GM20431 (cell line): ENCODE measurements at regions not wholly inside any gene's neighbourhood (a gene's known extent, or its start where the extent isn't known, plus 50 kb on each side); places are given as distances from the start of the nearest gene placed in this dataset.
"Not testable (repeated sequence)": the region's sequence is repeated elsewhere in the genome, so short reads cannot be mapped to it uniquely, and the experiment has no call there.

Experiments
- in situ Hi-C: fragments of 300-500 bp; cut with MseI, MboI; formaldehyde crosslinking; loops from one replicate; pipeline ENCODE4 v1.15.0; 2020; ENCODE audit warnings: low sequenced_read_pairs; ENCODE audit not compliant: unreplicated experiment

DNA sequence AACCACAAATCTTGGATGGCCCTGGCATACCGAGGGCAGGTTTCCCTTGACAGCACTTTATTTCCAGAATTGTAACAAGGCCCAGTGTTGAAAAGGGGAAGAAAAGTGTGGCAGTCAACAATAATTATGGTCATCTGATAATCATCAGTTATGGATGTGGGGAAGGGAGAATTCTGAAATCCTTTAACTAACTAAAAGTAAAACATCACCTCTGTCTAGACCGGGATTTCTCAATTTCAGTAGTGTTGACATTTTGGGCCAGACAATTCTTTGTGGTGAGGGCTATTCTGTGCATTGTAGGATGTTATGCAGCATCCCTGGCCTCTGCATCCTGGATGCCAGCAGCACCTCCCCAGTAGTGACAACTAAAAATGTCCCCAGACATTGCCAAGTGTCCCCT is 140.4 kb downstream of the PSAT1 start:
- in situ Hi-C loops = no loop called here

- in situ Hi-C loops = no loop called here
Observed at GRCh38 chr9:78437806-78438205, 140.9 kb downstream of the PSAT1 start.

GRCh38 chr9:78438211-78438610 is 141.3 kb downstream of the PSAT1 start:
- in situ Hi-C loops = no loop called here

- in situ Hi-C loops = no loop called here
Observed at GRCh38 chr9:78438780-78439179, 141.9 kb downstream of the PSAT1 start.

DNA sequence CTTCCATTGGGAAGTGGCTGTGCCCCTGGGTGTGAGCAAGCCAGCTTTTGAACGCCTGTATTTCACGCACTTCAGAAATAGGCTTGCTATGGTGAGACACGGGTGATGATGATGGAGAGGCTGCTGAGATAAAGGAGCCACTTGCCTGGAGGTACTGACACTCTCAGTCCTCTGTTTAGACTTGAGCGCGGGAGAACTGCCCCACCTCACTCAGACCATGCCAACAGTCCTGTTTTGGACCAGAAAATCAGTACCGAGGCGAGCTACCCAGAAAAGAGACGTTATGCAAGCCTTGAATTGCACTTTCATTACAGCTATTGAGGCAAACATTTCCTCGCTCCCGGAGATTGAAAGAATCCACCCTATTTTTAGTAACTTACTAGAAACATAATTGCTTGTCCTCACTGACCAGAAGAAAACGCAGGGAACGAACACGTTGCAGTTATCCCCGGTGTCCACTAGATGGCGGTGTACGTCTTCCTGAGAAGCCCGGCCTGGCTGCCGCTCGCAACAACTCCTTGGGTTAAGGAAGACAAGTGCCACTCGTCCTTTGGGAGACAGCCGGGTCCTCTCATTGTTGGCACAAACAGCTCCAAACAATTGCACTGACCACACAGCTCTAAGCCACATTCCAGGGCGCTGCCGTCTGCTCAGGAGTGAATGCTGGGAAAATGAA is 142.4 kb downstream of the PSAT1 start:
- in situ Hi-C loops = no loop called here

GRCh38 chr9:78439866-78440830 is 143.2 kb downstream of the PSAT1 start:
- in situ Hi-C loops = no loop called here

- in situ Hi-C loops = no loop called here
Observed at GRCh38 chr9:78441396-78441795, 144.5 kb downstream of the PSAT1 start.

GRCh38 chr9:78441822-78442431 is 145.0 kb downstream of the PSAT1 start:
- in situ Hi-C loops = no loop called here

GRCh38 chr9:78442577-78442976 is 145.7 kb downstream of the PSAT1 start:
- in situ Hi-C loops = not testable (repeated sequence)

DNA sequence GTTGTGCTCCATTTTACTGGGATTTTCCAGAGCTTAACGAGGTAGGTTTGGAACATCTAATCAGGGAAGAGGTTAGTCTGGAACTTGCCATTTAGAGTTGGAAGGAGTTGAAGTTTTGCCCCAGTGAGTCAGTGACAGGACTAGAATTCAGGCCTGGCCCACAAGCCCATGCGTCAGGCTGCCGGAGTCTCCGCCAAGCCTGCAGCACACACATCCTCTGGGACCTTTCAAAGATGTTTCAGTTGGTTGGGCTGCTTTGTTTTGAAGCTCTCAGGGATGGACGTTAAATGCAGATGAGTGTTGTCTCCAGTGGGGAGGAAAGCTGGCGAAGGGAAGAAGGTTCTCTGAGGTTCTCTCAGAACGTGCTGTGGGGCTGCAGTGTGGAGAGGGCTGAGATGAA is 147.0 kb downstream of the PSAT1 start:
- in situ Hi-C loops = no loop called here

GRCh38 chr9:78448960-78449673 is 152.2 kb downstream of the PSAT1 start:
- in situ Hi-C loops = no loop called here

- in situ Hi-C loops = no loop called here
Observed at GRCh38 chr9:78453450-78453849, 156.5 kb downstream of the PSAT1 start.

- in situ Hi-C loops = no loop called here
Observed at GRCh38 chr9:78462611-78463010, 165.7 kb downstream of the PSAT1 start.

GRCh38 chr9:78463750-78464149 is 166.8 kb downstream of the PSAT1 start:
- in situ Hi-C loops = no loop called here

- in situ Hi-C loops = no loop called here
Observed at GRCh38 chr9:78468231-78468630, 171.3 kb downstream of the PSAT1 start.

- in situ Hi-C loops = no loop called here
Observed at GRCh38 chr9:78468974-78469576, 172.2 kb downstream of the PSAT1 start.

DNA sequence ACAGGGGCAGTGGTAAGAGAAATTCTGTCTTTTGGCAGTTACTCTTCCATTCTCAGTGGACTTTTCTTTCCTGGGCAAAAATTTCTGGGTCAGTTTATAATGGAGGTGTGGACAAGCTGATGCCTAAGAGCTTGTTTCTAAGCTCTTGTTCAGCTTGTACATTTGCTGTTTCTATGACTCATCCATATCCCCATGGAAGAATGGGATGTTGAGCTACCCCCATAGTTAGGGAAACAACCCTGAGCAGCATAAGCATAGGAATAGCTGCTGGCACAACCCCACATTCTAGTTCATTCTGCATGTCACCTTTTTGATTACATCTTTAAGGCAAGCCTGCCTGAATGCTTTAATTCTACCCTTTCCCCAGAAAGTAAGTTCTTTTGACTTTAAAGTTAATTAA is 173.3 kb downstream of the PSAT1 start:
- in situ Hi-C loops = no loop called here

DNA sequence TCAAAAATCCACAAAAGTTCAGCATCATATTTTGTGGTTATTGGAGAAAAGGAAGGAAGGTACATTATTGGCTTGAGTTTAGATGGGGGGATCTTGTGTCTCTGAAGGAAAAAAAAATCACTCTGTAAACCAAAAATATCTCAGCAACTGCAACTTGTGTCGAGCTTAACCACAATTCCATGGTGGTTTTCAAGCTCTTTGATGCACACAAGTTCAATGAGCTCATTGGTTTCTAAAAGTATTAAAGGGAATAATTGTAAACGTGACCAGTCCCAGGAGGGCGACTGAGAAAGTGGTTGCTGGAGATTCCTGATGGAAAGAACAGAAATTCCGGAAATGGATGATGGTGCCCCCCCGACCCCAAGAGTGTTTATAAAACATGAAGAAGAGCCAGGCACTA is 173.8 kb downstream of the PSAT1 start:
- in situ Hi-C loops = no loop called here

- in situ Hi-C loops = no loop called here
Observed at GRCh38 chr9:78472111-78472510, 175.2 kb downstream of the PSAT1 start.

GRCh38 chr9:78479441-78479840 is 182.5 kb downstream of the PSAT1 start:
- in situ Hi-C loops = no loop called here
